ENCODE measurements at regions not wholly inside any gene's neighbourhood (a gene's known extent, or its start where the extent isn't known, plus 50 kb on each side); places are given as distances from the start of the nearest gene placed in this dataset.

GRCh38 chr4:146998157-146998556 is 52.5 kb upstream of the TTC29 start:
- DNase-seq = no peak

DNA sequence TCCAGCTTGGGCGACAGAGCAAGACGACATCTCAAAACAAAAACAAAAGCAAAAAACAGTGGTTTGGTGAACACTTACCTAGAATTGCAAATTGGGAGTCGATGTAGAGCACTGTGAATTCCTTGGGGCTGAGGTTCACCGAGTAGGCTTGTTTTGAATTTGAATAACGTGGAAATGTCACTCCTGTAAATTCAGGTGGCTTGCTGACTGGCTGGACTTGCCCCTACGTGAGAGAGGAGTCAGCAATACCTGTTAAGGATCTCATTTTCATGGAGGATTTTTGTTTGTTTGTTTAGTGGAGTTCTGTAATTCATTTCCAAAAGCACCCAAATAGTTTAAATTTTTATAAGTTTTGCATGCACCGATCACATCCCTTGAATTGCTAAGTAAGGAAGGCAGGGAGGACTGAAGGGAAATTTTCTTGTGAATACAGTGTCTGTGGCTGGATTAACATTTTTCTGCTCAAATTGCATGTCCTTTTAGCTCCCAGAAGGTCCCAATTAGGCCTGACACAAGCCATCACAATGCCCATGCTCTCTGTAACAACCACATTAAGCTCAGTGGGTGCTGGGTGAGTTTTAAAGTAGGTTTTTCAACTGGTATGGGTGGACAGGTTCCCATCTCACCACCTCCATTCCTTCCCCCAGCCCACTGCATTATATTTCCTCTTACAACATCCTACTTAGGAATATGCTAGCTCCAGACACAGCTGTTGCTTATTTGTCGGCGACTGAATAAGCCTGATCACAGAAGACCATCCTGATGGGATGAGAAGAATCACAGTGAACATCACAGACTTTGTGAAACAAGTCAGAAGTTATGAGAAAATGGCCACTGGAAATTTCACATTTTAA is 58.5 kb upstream of the TTC29 start:
- no peak for DNase-seq

DNA sequence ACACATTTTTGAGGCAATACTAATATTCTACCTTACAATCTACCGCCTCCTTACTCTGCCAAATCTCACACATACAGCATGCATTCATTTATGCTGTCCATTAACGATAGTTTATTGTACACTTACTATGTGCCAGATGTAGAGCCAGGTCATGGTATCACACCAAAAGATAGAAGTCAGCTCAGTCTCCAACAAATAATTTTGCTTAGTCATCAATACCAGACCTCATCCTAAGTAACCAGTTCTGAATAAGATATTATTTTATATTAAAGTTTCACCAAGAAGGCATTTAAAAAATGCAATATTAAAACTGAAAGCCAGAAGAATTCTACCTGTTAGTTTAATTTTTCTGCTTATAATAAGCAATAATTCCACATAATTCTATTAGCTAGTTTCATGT is 60.6 kb upstream of the TTC29 start:
- DNase-seq = no peak

DNA sequence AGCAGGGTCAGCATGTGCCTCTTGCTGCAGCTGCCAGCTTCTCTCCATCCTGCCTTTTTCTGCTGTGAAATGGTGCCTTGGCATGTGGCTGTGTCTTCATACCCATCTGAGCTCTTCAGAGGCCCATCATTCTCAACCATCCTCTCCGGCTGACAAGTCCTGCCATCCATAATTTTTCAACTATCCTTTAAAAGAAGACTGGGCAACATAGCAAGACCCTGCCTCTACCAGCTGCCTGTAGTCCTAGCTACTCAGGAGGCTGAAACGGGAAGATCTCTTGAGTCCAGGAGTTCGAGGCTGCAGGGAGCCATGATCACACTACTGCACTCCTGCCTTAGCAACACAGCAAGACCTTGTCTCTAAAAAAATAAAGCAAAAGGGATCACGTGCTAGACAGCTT is 64.2 kb upstream of the TTC29 start:
- no peak for DNase-seq

GRCh38 chr4:147011411-147011810 is 65.7 kb upstream of the TTC29 start:
- no peak for DNase-seq

GRCh38 chr4:147012059-147012707 is 66.5 kb upstream of the TTC29 start:
- no peak for DNase-seq

- no peak for DNase-seq
Observed at GRCh38 chr4:147014946-147015345, 69.3 kb upstream of the TTC29 start.

GRCh38 chr4:147015491-147015890 is 69.8 kb upstream of the TTC29 start:
- no peak for DNase-seq

DNA sequence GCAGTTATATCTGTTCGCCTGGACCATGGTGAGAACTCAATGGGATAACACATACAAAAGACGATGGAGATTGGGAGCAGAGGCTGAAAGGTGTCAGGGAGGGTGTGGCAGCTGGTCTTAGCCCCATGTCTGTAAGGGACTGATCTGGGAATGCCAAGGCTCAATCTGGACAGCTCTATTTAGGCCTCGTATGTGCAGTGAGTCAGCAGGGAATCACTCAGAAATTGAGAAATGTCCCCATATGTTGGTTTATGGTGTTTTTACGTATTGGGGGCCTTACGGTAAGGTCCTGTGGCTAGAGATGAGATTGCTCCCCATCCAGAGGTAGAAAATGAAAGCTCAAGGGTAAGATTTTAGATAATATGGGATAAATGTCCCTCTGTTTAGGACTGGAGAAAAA is 71.4 kb upstream of the TTC29 start:
- DNase-seq = no peak

- peak; percentile 39 to 58 (median 48) for DNase-seq
Observed at GRCh38 chr4:147019091-147019490, 73.4 kb upstream of the TTC29 start.

- DNase-seq = no peak
Observed at GRCh38 chr4:147020456-147020855, 74.8 kb upstream of the TTC29 start.

DNA sequence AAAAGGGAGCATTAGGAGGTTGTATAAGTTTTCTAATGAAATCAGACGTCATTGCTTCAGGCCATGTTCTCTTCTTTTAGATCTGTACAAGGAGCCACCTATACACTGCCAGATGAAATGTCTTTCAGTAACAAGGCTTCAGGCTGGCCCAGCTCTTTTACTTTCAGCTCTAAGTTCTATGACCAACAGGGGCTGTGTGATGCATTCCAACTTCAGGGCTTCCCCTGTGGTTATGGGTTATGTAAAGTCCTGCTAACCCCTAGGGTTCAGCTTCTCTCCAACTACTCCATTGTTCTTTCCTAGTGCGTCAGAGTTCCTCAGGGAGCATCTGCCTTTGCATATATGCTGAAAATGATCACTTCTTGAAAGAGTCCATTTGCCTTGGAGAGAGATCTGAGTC is 79.4 kb upstream of the TTC29 start:
- DNase-seq = no peak

- no peak for DNase-seq
Observed at GRCh38 chr4:147029296-147029695, 83.6 kb upstream of the TTC29 start.

DNA sequence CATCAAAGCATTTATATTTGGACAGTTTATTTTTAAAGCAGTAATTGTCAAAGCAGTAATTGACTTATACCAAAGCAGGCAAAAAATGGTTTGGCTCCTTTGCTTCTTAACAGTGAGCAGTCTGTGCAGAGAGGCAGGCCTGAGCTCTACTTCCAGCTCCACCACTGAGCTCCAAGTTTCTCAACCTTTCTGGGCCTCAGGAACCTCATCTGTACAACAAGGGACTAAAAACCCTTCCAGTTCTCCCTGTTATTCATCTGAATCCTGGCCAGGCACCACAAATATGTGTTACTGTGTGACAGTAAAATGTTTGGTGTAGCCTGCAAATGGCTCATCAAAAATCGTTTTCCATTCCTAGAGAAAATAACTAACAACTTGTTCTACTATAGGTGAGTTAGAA is 88.7 kb upstream of the TTC29 start:
- DNase-seq = no peak

DNA sequence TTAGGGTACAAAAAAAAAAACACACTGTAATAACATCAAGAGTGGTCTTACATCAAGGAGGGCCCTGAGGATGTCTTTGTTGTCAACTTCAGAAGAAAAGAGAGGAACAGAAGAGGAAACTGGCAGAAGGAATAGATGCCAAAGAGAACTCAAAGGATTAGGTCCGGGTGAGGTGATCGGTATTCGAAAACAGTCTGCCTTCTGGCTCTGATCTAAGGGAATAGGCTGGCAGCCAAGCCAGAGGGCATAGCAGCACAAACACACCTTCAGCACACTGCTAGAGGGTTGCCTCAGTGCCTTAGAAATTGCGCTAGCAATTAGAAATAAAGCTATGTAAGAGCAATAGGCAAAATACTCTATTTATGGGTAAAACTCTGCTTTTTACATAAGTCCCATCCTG is 91.4 kb upstream of the TTC29 start:
- DNase-seq = no peak

DNA sequence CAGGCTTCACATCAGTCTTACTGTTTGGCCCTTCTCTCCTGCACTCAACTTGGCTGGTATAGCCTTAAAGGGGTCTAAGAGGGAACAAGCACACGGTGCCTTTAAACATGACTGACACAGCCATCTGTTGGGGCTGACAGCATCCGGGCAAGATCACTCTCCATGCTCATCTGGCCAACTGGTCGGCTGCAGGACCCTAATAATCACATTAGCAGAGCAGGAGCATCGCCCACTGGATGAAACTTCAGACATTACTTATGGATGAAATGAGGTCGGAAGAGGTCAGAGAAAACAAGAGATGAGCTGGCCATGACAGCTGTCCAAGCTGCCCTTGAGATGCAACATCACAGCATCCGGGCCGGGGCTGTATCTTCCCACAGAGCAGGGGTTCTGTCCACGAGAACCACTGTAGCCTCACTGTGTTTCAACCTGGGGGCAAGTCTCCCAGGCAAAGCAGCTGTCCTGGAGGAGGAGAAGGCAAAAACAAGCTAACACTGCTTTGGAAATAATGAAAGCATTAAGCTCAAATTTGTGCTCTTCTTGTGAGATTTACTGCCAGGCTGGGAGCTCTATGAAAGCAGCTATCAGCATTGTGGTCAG is 94.4 kb upstream of the TTC29 start:
- no peak for DNase-seq

GRCh38 chr4:147040874-147041273 is 95.2 kb upstream of the TTC29 start:
- DNase-seq = no peak

DNA sequence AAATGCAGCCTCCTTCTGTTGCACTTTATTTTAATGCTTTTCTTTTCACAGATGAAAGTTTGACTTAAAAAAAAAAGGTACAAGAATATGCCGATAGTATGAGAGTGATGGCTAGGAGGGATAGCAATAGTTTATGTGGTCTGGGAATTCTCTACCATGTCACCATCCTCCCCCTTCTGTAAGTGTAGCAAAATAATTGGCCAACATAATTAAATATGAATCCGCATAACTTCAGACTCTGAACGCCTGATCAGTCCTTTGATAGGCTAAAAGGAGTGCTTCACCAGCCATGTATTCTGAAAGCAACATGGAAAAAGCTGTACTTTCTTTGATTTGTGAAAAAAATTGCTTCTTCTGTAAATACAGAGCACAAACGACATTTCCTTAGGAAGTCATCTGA is 95.7 kb upstream of the TTC29 start:
- DNase-seq = no peak

GRCh38 chr4:147042046-147042445 is 96.4 kb upstream of the TTC29 start:
- DNase-seq = no peak

DNA sequence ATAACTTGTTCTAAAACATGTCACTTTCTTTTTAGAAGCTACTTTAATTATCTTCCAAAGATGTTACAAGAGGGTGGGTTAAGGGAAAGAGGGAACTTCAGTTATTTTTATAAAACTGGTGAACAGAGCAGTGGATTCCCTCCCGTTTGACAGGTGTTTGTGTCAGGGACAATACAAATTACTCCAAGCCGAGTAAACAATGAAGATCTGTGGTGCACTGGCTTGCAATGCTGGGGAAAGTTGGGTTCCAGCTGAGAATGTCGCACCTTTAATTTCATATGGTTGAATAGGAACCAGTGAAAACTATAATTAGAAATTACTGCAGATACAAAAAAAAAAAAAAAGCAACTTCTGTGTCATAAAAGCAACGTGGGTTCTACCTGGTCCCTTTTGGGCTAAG is 98.6 kb upstream of the TTC29 start:
- DNase-seq = no peak

- no peak for DNase-seq
Observed at GRCh38 chr4:147049946-147050345, 104.3 kb upstream of the TTC29 start.

GRCh38 chr4:147050356-147050765 is 104.7 kb upstream of the TTC29 start:
- DNase-seq = no peak

- DNase-seq = no peak
Observed at GRCh38 chr4:147052361-147052760, 106.7 kb upstream of the TTC29 start.

Measured in suppressor macrophage (primary cell).